ENCODE measurements at regions not wholly inside any gene's neighbourhood (a gene's known extent, or its start where the extent isn't known, plus 50 kb on each side); places are given as distances from the start of the nearest gene placed in this dataset.

DNA sequence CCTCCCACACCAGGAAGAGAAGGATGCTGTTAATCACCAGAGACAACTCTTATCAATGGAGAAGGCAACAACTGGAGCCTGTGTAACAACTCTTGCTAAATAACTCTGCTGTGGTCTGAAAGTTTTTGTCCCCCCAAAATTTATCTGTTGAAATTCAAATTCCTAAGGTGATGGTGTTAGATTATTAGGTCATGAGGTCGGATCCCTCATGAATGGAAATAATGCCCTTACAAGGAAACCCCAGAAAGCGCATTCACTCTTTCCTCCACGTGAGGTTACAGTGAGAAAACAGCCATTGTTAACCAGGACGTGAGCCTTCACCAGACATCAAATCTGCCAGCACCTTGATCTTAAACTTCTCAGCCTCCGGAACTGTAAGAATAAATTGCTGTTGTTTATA lies 141.9 kb upstream of the CXADR start:
- no peaks in the 10 kb centered on the region for H3K27me3 Mint-ChIP-seq (ENCODE audit: unreplicated experiment)
- peaks cover 3% of the 10 kb centered on the region for H3K36me3 Mint-ChIP-seq (ENCODE audit: low read depth, unreplicated experiment)
- H3K4me3 Mint-ChIP-seq (ENCODE audit: unreplicated experiment) = no peak overlapping the region
- peak overlapping the region; percentile 71 for H3K27ac Mint-ChIP-seq (ENCODE audit: unreplicated experiment)
- H3K9me3 Mint-ChIP-seq (ENCODE audit: unreplicated experiment) = no peaks in the 10 kb centered on the region
- no peak for DNase-seq (ENCODE audit: low spot score)
- TF ChIP-seq CTCF (IDR thresholded peaks at IDR 0.05; ENCODE audit: unreplicated experiment) = no peak
- peaks cover 5% of the 10 kb centered on the region for H3K4me1 Mint-ChIP-seq (ENCODE audit: unreplicated experiment)

DNA sequence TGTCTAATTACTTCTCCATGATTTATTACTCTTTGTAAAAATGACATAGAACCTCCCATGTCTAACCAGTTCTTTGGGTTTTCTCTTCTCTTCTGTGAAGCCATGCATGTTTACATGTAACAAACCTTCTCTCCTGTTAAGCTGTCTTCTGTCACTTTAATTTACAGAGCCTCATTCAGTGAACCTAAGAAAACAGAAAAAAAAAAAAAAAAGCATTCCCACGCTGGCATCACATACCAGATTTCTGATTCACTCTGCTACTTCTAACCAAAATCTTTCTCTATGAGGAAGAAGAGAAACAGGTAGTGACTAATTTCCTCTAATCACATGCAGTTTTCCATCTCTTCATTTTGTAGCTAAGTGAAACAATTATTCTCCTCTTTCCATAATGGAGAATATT lies 141.4 kb upstream of the CXADR start:
- Mint-ChIP-seq H3K27ac (ENCODE audit: unreplicated experiment) (peak overlapping the region; percentile 2), H3K4me3 (ENCODE audit: unreplicated experiment) (no peak overlapping the region), H3K36me3 (ENCODE audit: low read depth, unreplicated experiment) (peaks cover 3% of the 10 kb centered on the region), H3K27me3 (ENCODE audit: unreplicated experiment) (no peaks in the 10 kb centered on the region), H3K4me1 (ENCODE audit: unreplicated experiment) (peaks cover 5% of the 10 kb centered on the region), H3K9me3 (ENCODE audit: unreplicated experiment) (no peaks in the 10 kb centered on the region)
- no peak for DNase-seq (ENCODE audit: low spot score)
- no peak for TF ChIP-seq CTCF (IDR thresholded peaks at IDR 0.05; ENCODE audit: unreplicated experiment)

DNA sequence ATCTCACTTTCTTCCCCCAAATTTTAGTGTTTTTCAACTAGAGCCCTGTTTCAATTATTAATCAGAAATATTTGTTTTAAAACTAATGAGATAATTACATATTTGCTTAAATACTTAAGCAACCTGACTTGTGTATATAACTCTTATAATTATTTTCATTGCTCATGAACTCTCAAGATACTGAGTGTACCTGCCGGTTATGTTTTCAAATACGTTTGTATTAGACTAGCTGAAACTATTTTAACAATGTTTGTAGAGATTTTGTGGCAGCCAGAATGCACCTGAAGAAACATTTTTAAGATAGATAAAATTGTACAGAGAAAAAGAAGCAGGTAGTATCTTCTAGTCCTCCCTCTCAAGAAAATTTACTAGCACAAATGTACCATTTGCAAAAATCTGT lies 140.6 kb upstream of the CXADR start:
- Mint-ChIP-seq H3K4me1 (ENCODE audit: unreplicated experiment) (peaks cover 5% of the 10 kb centered on the region), H3K27ac (ENCODE audit: unreplicated experiment) (no peak overlapping the region), H3K9me3 (ENCODE audit: unreplicated experiment) (no peaks in the 10 kb centered on the region), H3K27me3 (ENCODE audit: unreplicated experiment) (no peaks in the 10 kb centered on the region), H3K4me3 (ENCODE audit: unreplicated experiment) (no peak overlapping the region), H3K36me3 (ENCODE audit: low read depth, unreplicated experiment) (peaks cover 3% of the 10 kb centered on the region)
- DNase-seq (ENCODE audit: low spot score) = no peak
- no peak for TF ChIP-seq CTCF (IDR thresholded peaks at IDR 0.05; ENCODE audit: unreplicated experiment)

GRCh38 chr21:17386498-17386897 lies 126.3 kb upstream of the CXADR start:
- H3K36me3 Mint-ChIP-seq (ENCODE audit: low read depth, unreplicated experiment) = no peaks in the 10 kb centered on the region
- H3K27ac Mint-ChIP-seq (ENCODE audit: unreplicated experiment) = no peak overlapping the region
- no peaks in the 10 kb centered on the region for H3K27me3 Mint-ChIP-seq (ENCODE audit: unreplicated experiment)
- H3K9me3 Mint-ChIP-seq (ENCODE audit: unreplicated experiment) = no peaks in the 10 kb centered on the region
- peaks cover 2% of the 10 kb centered on the region for H3K4me1 Mint-ChIP-seq (ENCODE audit: unreplicated experiment)
- no peak for DNase-seq (ENCODE audit: low spot score)
- no peak for TF ChIP-seq CTCF (IDR thresholded peaks at IDR 0.05; ENCODE audit: unreplicated experiment)
- no peak overlapping the region for H3K4me3 Mint-ChIP-seq (ENCODE audit: unreplicated experiment)

DNA sequence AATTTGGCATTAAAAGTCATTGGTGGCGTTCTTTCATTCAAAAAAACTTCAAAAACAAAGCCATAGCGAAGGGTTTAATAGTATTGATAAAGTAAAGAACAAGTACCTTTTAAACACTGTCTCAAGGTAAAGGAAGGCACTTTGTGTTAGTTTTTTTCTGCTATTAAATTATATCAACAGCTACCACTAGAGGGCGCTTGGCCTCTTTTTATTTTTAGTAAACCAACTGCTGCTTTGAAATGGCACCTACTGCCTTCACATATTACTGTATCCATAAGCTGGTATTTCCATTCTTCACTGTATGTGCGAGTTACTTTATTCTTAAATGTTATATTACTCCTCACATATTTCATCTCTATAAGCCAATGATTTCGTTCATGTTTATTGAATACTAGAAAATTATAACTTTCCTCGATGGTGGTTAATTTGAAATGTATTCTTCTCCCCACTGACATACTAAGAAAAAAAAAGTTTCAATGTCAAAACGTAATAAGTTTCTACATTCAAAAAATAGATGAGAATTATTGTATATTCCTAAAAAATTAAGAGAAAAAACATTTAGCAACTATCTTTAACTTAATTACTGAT lies 125.7 kb upstream of the CXADR start:
- Mint-ChIP-seq H3K4me3 (ENCODE audit: unreplicated experiment) (no peak overlapping the region), H3K27ac (ENCODE audit: unreplicated experiment) (no peak overlapping the region), H3K4me1 (ENCODE audit: unreplicated experiment) (peaks cover 2% of the 10 kb centered on the region), H3K9me3 (ENCODE audit: unreplicated experiment) (no peaks in the 10 kb centered on the region), H3K27me3 (ENCODE audit: unreplicated experiment) (no peaks in the 10 kb centered on the region), H3K36me3 (ENCODE audit: low read depth, unreplicated experiment) (no peaks in the 10 kb centered on the region)
- peak; percentile 56 for DNase-seq (ENCODE audit: low spot score)
- peak; percentile 99 for TF ChIP-seq CTCF (IDR thresholded peaks at IDR 0.05; ENCODE audit: unreplicated experiment)
